Left ventricle myocardium inferior (tissue), 1 donor: ENCODE measurements at regions not wholly inside any gene's neighbourhood (a gene's known extent, or its start where the extent isn't known, plus 50 kb on each side); places are given as distances from the start of the nearest gene placed in this dataset.

Source experiments
- DNase-seq: peaks from one replicate; pipeline ENCODE4 v3.0.0-alpha.2; 2020
- H3K27ac ChIP-seq: fragments of 200-600 bp; replicated peaks from 2 replicates; pipeline ENCODE4 v1.8.0; 2021
- H3K27me3 ChIP-seq: fragments of 200-600 bp; 2 replicates; pipeline ENCODE4 v1.8.0; 2021; ENCODE audit warnings: low read depth
- H3K36me3 ChIP-seq: fragments of 200-600 bp; 2 replicates; pipeline ENCODE4 v1.8.0; 2021
- H3K4me1 ChIP-seq: fragments of 200-600 bp; 2 replicates; pipeline ENCODE4 v1.8.0; 2021
- H3K4me3 ChIP-seq: fragments of 200-600 bp; 2 replicates; pipeline ENCODE4 v1.8.0; 2021; ENCODE audit warnings: mild to moderate bottlenecking, moderate library complexity
- H3K9me3 ChIP-seq: fragments of 200-600 bp; replicated peaks from 2 replicates; pipeline ENCODE4 v1.8.0; 2021
- CTCF ChIP-seq: fragments of 200-600 bp; IDR thresholded peaks from 2 replicates; pipeline ENCODE4 v1.8.0; 2021; ENCODE audit warnings: antibody characterized with exemption, mild to moderate bottlenecking, borderline replicate concordance
- intact Hi-C: fragments of 100-400 bp; cut with micrococcal nuclease; formaldehyde crosslinking; loops from one replicate; pipeline ENCODE4 v1.11.0; 2022
- donor health status: DM: no; HTN: yes; CAD: no; lungs with severe emphysema.

DNA sequence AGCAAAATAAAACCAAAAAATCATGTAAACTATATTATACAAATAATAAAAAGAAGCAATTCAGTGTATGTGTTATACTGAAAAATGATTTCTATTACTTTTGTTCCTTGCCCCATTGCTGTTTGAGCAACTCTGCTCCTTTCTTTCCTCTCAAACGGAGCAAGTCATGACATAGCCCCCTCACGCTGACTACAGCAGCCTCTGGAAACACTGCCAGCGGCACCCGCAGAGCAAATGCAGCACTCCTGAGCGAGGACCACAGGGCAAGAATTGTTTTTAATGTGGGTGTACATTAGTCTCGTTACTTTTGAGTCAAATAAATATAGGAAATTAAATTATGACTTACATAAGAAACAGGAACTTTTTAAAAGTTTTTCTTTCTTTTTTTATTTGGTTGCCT lies 350.1 kb upstream of the HSF2 start:
- peak overlapping the region; percentile 39 for H3K4me3 ChIP-seq
- no peaks in the 10 kb centered on the region for H3K36me3 ChIP-seq
- DNase-seq: peak; percentile 21
- no peak overlapping the region for H3K27ac ChIP-seq
- H3K4me1 ChIP-seq: no peaks in the 10 kb centered on the region
- H3K9me3 ChIP-seq: no peaks in the 10 kb centered on the region
- no peaks in the 10 kb centered on the region for H3K27me3 ChIP-seq
- intact Hi-C loops: no loop called here
- TF ChIP-seq CTCF: no peak

DNA sequence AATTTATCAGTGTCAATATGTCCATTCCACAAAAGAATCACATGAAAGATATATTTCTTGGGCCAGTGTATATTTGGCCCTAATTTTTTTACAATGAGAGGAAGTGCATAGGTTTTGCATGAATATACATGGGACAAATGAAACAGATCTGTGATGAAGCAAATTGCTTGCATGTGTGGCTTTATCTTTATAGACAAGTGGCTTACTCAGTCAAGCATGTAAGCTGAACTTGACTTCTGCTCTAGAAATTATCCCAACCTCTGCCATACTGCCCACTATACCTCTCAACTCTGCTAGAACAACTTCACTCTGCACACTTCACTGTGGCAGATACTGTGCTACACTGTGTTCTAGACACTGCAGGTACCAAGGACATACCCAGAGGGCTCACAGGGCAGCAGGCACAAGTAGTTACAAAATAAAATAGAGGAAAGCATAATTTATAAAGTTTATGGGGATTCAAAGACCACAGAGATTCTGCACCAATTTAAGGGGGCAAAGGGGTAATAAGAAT lies 349.2 kb upstream of the HSF2 start:
- no peaks in the 10 kb centered on the region for H3K36me3 ChIP-seq
- DNase-seq: no peak
- H3K9me3 ChIP-seq: no peaks in the 10 kb centered on the region
- no peaks in the 10 kb centered on the region for H3K27me3 ChIP-seq
- no peak overlapping the region for H3K27ac ChIP-seq
- no peaks in the 10 kb centered on the region for H3K4me1 ChIP-seq
- no peak for TF ChIP-seq CTCF
- intact Hi-C loops: no loop called here
- no peak overlapping the region for H3K4me3 ChIP-seq

DNA sequence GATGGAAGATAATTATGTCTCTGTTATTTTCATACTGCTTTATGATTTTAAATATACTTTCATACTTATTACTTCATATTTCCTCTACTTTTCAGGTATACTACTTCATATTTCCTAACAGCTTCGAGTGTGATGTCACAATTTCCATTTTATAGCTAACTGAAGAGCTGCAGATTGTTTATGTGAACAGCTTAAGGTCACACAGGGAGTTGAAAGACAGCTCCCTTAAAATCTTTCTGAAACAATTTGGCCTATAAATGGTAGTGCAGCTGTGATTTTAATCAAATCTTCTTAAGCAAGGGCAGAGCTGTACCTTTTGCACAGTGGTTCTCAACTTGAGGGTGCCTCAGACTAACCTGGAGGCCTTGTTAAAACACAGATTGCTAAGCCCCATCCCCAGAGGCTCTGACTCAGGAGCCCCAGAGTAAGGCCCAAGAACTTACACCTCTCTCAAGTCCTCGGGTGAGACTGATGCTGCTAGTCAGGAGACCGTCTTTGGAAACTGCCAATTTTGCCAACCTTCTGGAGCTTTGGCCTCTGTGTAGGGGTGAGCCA lies 347.0 kb upstream of the HSF2 start:
- Histone ChIP-seq H3K4me1 (no peaks in the 10 kb centered on the region), H3K27me3 (no peaks in the 10 kb centered on the region), H3K36me3 (no peaks in the 10 kb centered on the region), H3K9me3 (no peaks in the 10 kb centered on the region), H3K4me3 (no peak overlapping the region), H3K27ac (no peak overlapping the region)
- intact Hi-C loops: no loop called here
- DNase-seq: no peak
- no peak for TF ChIP-seq CTCF

DNA sequence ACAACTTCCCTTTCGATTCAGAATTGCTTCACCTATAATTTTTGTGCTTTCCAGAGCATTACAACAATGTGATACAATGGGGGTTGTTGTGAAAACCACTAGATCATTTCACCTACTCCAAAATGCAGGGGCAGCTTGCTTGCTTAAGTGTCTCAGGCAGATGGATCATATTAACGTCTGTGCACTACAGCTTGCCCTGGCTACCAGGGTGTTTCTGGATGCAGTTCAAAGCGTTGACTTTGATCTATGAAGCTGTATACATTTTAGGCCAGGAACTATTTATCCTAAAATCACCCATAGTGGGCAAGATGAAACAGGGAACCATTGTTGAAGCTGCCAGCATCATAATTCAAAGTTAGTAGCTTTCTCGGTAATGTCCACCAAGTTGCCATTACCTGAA lies 339.5 kb upstream of the HSF2 start:
- Histone ChIP-seq H3K9me3 (no peaks in the 10 kb centered on the region), H3K4me3 (no peak overlapping the region), H3K36me3 (no peaks in the 10 kb centered on the region), H3K27ac (no peak overlapping the region), H3K4me1 (no peaks in the 10 kb centered on the region), H3K27me3 (no peaks in the 10 kb centered on the region)
- TF ChIP-seq CTCF: no peak
- no peak for DNase-seq
- intact Hi-C loops: no loop called here

DNA sequence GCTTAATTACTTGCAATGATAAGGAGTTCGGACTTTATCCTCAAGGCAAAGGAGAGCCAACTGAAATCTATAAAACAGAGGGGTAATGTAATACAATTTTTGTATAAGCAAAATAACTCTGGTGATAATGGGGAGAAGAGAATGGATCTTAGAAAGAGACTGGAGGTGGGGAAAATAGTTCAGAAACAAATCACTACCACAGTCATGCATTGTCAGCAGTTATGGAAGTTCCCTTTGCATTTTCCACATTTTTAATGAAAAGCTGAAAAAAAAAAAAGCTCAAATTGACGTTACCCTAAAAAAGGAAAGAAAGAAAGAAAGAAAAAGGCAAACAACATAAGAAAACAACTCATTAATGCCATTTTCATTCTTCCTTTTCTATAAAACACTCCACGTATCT lies 337.6 kb upstream of the HSF2 start:
- H3K4me3 ChIP-seq: no peak overlapping the region
- intact Hi-C loops: no loop called here
- H3K4me1 ChIP-seq: no peaks in the 10 kb centered on the region
- no peaks in the 10 kb centered on the region for H3K27me3 ChIP-seq
- H3K36me3 ChIP-seq: no peaks in the 10 kb centered on the region
- H3K27ac ChIP-seq: no peak overlapping the region
- H3K9me3 ChIP-seq: no peaks in the 10 kb centered on the region
- no peak for DNase-seq
- no peak for TF ChIP-seq CTCF

GRCh38 chr6:122063076-122063475 lies 336.4 kb upstream of the HSF2 start:
- Histone ChIP-seq H3K9me3 (no peaks in the 10 kb centered on the region), H3K27me3 (no peaks in the 10 kb centered on the region), H3K4me3 (no peak overlapping the region), H3K36me3 (no peaks in the 10 kb centered on the region), H3K27ac (no peak overlapping the region), H3K4me1 (no peaks in the 10 kb centered on the region)
- TF ChIP-seq CTCF: no peak
- DNase-seq: no peak
- intact Hi-C loops: no loop called here
